SK-N-SH (cell line): ENCODE measurements at regions not wholly inside any gene's neighbourhood (a gene's known extent, or its start where the extent isn't known, plus 50 kb on each side); places are given as distances from the start of the nearest gene placed in this dataset.

Source experiments
- CTCF ChIA-PET: fragments of 300-600, 350-600 bp; formaldehyde crosslinking; extraction: SDS; loops from one replicate; lab custom pipeline; 2021; lab: Yijun Ruan, JAX
- POLR2A ChIA-PET: fragments of 350-600 bp; sonication (Branson Sonifier 250); formaldehyde crosslinking; extraction: SDS; loops from one replicate; lab custom pipeline; 2020; ENCODE audit warnings: antibody characterized with exemption, inconsistent platforms; lab: Yijun Ruan, JAX
- DNase-seq: peaks from one replicate; pipeline ENCODE4 v3.0.0; 2012
- H2AFZ ChIP-seq: fragments of 200-600 bp; sonication (generic); 2 replicates; pipeline ENCODE4 v1.8.1; 2016; ENCODE audit warnings: antibody characterized with exemption, mild to moderate bottlenecking, low read depth
- H3F3A ChIP-seq: fragments of 200-600 bp; sonication (generic); replicated peaks from 2 replicates; pipeline ENCODE3; 2016; ENCODE audit warnings: antibody characterized with exemption, mild to moderate bottlenecking; ENCODE audit not compliant: insufficient read depth
- H3K27ac ChIP-seq, 2 experiments: fragments of 200-500 bp in 1 of 2; fragments of 200-600 bp in 1 of 2; sonication (Bioruptor generic) in 1 of 2; sonication (generic), shearing (Covaris generic) in 1 of 2; 2 replicates each; pipeline versions ENCODE4 v1.5.1 to v1.6.1; 2014 to 2016; ENCODE audit warnings: low read depth in 2 of 2, inconsistent platforms in 1 of 2, low read length in 1 of 2, mild to moderate bottlenecking in 1 of 2, mixed read lengths in 1 of 2
- H3K27me3 ChIP-seq: fragments of 200-600 bp; sonication (generic), shearing (Covaris generic); 2 replicates; pipeline ENCODE4 v1.6.1; 2016; ENCODE audit warnings: mixed run types; ENCODE audit not compliant: insufficient read depth
- H3K36me3 ChIP-seq, 2 experiments: fragments of 200-500 bp in 1 of 2; fragments of 200-600 bp in 1 of 2; sonication (Bioruptor generic) in 1 of 2; sonication (generic) in 1 of 2; replicated peaks in 1 of 2; 2 replicates each; pipeline versions ENCODE3 to v1.5.1; 2014 to 2016; ENCODE audit warnings: low read length in 1 of 2, mild to moderate bottlenecking in 1 of 2; ENCODE audit not compliant: insufficient read depth in 2 of 2, control insufficient read depth in 1 of 2
- H3K4me1 ChIP-seq, 2 experiments: fragments of 200-500 bp in 1 of 2; fragments of 200-600 bp in 1 of 2; sonication (Bioruptor generic) in 1 of 2; sonication (generic), shearing (Covaris generic) in 1 of 2; 2 replicates each; pipeline versions ENCODE4 v1.5.1 to v1.6.1; 2014 to 2016; ENCODE audit warnings: low read depth in 1 of 2, low read length in 1 of 2, mixed run types in 1 of 2; ENCODE audit not compliant: insufficient read depth in 2 of 2, control insufficient read depth in 1 of 2
- H3K4me2 ChIP-seq: fragments of 200-600 bp; sonication (generic), shearing (Covaris generic); 2 replicates; pipeline ENCODE4 v1.6.1; 2017; ENCODE audit warnings: mixed run types
- H3K4me3 ChIP-seq, 2 experiments: fragments of 200-500 bp in 1 of 2; fragments of 200-600 bp in 1 of 2; sonication (Bioruptor generic) in 1 of 2; sonication (generic), shearing (Covaris generic) in 1 of 2; 2 replicates each; pipeline versions ENCODE4 v1.5.1 to v1.8.1; 2014 to 2016; ENCODE audit warnings: low read depth in 2 of 2, inconsistent platforms in 1 of 2, low read length in 1 of 2, mild to moderate bottlenecking in 1 of 2, mixed read lengths in 1 of 2, moderate library complexity in 1 of 2
- H3K79me2 ChIP-seq: fragments of 200-600 bp; sonication (generic); 2 replicates; pipeline ENCODE4 v1.8.1; 2017; ENCODE audit warnings: mild to moderate bottlenecking; ENCODE audit not compliant: insufficient read depth
- H3K9ac ChIP-seq: fragments of 200-600 bp; sonication (generic); 2 replicates; pipeline ENCODE4 v1.6.1; 2017; ENCODE audit warnings: mixed run types
- H3K9me2 ChIP-seq: fragments of 200-600 bp; sonication (generic); 2 replicates; pipeline ENCODE4 v1.6.1; 2017; ENCODE audit warnings: mixed run types
- H3K9me3 ChIP-seq: fragments of 200-600 bp; sonication (generic); 2 replicates; pipeline ENCODE4 v1.6.1; 2017; ENCODE audit warnings: mixed run types, mild to moderate bottlenecking, moderate library complexity
- H4K20me1 ChIP-seq: fragments of 200-600 bp; sonication (generic); 2 replicates; pipeline ENCODE4 v1.6.1; 2017; ENCODE audit warnings: mild to moderate bottlenecking, mixed run types; ENCODE audit not compliant: insufficient read depth
- ELF1 ChIP-seq: IDR thresholded peaks from 2 replicates; pipeline ENCODE4 v1.4.0; 2012
- FOSL2 ChIP-seq: IDR thresholded peaks from 2 replicates; pipeline ENCODE4 v1.4.0; 2012; ENCODE audit warnings: low read depth, mild to moderate bottlenecking, moderate library complexity, borderline replicate concordance
- FOXM1 ChIP-seq: IDR thresholded peaks from 2 replicates; pipeline ENCODE4 v1.4.0; 2012; ENCODE audit warnings: low read depth, mild to moderate bottlenecking
- JUND ChIP-seq: IDR thresholded peaks from 2 replicates; pipeline ENCODE4 v1.4.0; 2012
- MEF2A ChIP-seq: IDR thresholded peaks from 2 replicates; pipeline ENCODE4 v1.4.0; 2012; ENCODE audit warnings: low read depth, borderline replicate concordance
- NRF1 ChIP-seq: IDR thresholded peaks from 2 replicates; pipeline ENCODE4 v1.6.1; 2012; ENCODE audit warnings: low read depth, mild to moderate bottlenecking, low read length
- RCOR1 ChIP-seq: fragments of 150-350 bp; IDR thresholded peaks from 2 replicates; pipeline ENCODE4 v1.6.1; 2017; ENCODE audit warnings: antibody characterized with exemption, low read length
- RXRA ChIP-seq: IDR thresholded peaks from 2 replicates; pipeline ENCODE4 v1.4.0; 2012; ENCODE audit warnings: low read depth, mild to moderate bottlenecking, borderline replicate concordance
- SIN3A ChIP-seq: IDR thresholded peaks from 2 replicates; pipeline ENCODE4 v1.6.1; 2012; ENCODE audit warnings: low read depth, mild to moderate bottlenecking, low read length, moderate library complexity, borderline replicate concordance
- TAF1 ChIP-seq: IDR thresholded peaks from 2 replicates; pipeline ENCODE4 v1.6.1; 2012; ENCODE audit warnings: low read depth, mild to moderate bottlenecking, low read length, moderate library complexity, borderline replicate concordance
- TCF12 ChIP-seq: IDR thresholded peaks from 2 replicates; pipeline ENCODE4 v1.4.0; 2012
- TEAD4 ChIP-seq: IDR thresholded peaks from 2 replicates; pipeline ENCODE4 v1.4.0; 2012; ENCODE audit warnings: mild to moderate bottlenecking, borderline replicate concordance; ENCODE audit not compliant: insufficient read depth
- YY1 ChIP-seq: IDR thresholded peaks from 2 replicates; pipeline ENCODE4 v1.4.0; 2012; ENCODE audit warnings: low read depth, mild to moderate bottlenecking
- WGBS: methylation state at CpG from one replicate; pipeline ENCODE4 v1.1.6; 2017; ENCODE audit warnings: low lambda C conversion rate; 5-methylcytosine and 5-hydroxymethylcytosine counted together
- TF ChIP-seq, protein P1 (sequence below): fragments of 150-350 bp; IDR thresholded peaks from 2 replicates; pipeline ENCODE4 v1.6.1; 2017; ENCODE audit warnings: antibody characterized with exemption, low read length, low read depth, borderline replicate concordance
- TF ChIP-seq, protein P2 (sequence below): IDR thresholded peaks from 2 replicates; pipeline ENCODE4; 2012
- TF ChIP-seq, protein P3 (sequence below): IDR thresholded peaks from 2 replicates; pipeline ENCODE4 v1.4.0; 2012; ENCODE audit warnings: low read depth, borderline replicate concordance
- TF ChIP-seq, protein P4 (sequence below): IDR thresholded peaks from 2 replicates; pipeline ENCODE4 v1.4.0; 2012; ENCODE audit warnings: low read depth

DNA sequence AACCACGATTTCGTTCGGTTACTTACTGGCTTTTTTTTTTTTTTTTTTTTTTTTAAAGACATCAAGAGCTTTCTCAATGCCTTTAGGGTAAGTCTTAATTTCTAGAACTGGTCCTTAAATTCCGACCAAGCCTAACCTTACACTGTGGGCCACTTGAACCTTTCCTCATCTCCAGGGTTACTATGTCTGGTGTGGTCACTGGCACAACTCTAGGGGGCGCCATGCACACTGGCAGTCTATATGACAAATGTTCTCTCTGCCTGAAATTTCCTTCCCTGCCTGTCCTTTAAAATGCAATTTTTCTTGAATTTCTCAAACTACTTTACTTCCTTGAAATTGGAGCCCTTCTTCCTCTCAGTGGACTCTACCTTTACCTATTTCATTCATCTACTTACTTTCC lies 227.4 kb downstream of the KLF5 start:
- Histone ChIP-seq H3K4me3 (no peak overlapping the region), H3K9ac (no peak overlapping the region), H3K9me3 (no peaks in the 10 kb centered on the region), H3K36me3 (no peaks in the 10 kb centered on the region), H3K4me2 (no peak overlapping the region), H3K79me2 (no peaks in the 10 kb centered on the region), H2AFZ (no peak overlapping the region), H3K9me2 (no peaks in the 10 kb centered on the region), H3F3A (no peaks in the 10 kb centered on the region)
- WGBS, result 76% methylated on average over 5 of the region's 5 CpGs
- TF ChIP-seq SIN3A (no peak), TCF12 (no peak), TEAD4 (no peak), FOSL2 (no peak), TAF1 (no peak), ELF1 (no peak), NRF1 (no peak), RCOR1 (no peak), RXRA (no peak), MEF2A (no peak), YY1 (no peak)
- TF ChIP-seq, protein P1, sequence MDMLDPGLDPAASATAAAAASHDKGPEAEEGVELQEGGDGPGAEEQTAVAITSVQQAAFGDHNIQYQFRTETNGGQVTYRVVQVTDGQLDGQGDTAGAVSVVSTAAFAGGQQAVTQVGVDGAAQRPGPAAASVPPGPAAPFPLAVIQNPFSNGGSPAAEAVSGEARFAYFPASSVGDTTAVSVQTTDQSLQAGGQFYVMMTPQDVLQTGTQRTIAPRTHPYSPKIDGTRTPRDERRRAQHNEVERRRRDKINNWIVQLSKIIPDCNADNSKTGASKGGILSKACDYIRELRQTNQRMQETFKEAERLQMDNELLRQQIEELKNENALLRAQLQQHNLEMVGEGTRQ, result no peak
- TF ChIP-seq, protein P2, sequence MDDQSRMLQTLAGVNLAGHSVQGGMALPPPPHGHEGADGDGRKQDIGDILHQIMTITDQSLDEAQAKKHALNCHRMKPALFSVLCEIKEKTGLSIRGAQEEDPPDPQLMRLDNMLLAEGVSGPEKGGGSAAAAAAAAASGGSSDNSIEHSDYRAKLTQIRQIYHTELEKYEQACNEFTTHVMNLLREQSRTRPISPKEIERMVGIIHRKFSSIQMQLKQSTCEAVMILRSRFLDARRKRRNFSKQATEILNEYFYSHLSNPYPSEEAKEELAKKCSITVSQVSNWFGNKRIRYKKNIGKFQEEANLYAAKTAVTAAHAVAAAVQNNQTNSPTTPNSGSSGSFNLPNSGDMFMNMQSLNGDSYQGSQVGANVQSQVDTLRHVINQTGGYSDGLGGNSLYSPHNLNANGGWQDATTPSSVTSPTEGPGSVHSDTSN, result no peak
- TF ChIP-seq, protein P3, sequence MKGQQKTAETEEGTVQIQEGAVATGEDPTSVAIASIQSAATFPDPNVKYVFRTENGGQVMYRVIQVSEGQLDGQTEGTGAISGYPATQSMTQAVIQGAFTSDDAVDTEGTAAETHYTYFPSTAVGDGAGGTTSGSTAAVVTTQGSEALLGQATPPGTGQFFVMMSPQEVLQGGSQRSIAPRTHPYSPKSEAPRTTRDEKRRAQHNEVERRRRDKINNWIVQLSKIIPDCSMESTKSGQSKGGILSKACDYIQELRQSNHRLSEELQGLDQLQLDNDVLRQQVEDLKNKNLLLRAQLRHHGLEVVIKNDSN, result no peak
- TF ChIP-seq, protein P4, sequence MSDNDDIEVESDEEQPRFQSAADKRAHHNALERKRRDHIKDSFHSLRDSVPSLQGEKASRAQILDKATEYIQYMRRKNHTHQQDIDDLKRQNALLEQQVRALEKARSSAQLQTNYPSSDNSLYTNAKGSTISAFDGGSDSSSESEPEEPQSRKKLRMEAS, result no peak
- TF ChIP-seq, all 33 proteins: peak for 0
- DNase-seq, result no peak
- Histone ChIP-seq H3K27ac (no peak overlapping the region), H3K27me3 (no peaks in the 10 kb centered on the region), H3K4me1 (no peaks in the 10 kb centered on the region), H4K20me1 (no peaks in the 10 kb centered on the region)
- POLR2A ChIA-PET, result no interaction called here
- CTCF ChIA-PET, result no interaction called here

DNA sequence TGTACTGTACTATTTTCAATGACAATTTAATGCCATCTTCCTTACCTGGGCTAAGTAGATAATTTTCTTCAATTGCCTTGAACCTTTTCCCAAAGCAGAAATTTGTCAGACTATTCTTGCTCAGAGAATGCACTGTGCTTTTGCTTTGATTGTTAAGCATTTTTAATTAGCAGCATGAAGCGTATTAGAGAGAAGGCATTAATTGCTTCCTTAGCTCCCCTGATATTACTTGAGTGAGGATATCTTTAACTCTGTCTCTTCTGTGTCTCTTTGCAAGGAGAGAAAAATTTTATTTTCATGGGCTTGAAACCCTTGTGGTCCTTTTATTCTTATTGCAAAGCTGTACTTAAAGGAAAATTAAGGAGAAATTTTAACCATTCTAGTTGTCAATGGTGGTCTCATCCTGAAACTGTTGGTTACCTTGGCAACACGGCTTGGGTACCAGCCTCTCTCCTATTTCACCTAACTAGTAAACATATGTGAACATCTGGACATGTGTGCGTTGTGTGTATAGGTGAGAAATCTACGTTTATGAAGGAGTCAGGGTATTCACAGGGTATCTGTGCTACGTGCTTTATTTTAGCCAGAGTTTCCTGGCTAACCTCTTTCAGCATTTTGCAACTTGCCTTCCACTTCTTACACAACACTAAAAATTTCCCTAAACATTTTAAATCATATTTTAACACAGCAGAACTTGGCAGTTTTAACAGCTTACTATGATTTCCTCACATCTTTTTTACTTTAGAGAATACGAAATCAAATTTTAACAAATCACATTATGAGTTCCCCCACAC lies 225.5 kb downstream of the KLF5 start:
- no peak for DNase-seq
- WGBS, result 51% methylated on average over 6 of the region's 6 CpGs
- no peaks in the 10 kb centered on the region for H3K79me2 ChIP-seq
- CTCF ChIA-PET, result no interaction called here
- no peaks in the 10 kb centered on the region for H3K9me2 ChIP-seq
- no peaks in the 10 kb centered on the region for H3K36me3 ChIP-seq
- no peaks in the 10 kb centered on the region for H4K20me1 ChIP-seq
- no peaks in the 10 kb centered on the region for H3K9me3 ChIP-seq
- no peak overlapping the region for H3K4me2 ChIP-seq
- TF ChIP-seq FOXM1 (no peak), YY1 (no peak), JUND (no peak)
- POLR2A ChIA-PET, result no interaction called here
- H3K4me3 ChIP-seq, result no peak overlapping the region
- H3K4me1 ChIP-seq, result no peaks in the 10 kb centered on the region
- no peak overlapping the region for H2AFZ ChIP-seq
- H3F3A ChIP-seq, result no peaks in the 10 kb centered on the region
- no peak overlapping the region for H3K9ac ChIP-seq
- H3K27me3 ChIP-seq, result no peaks in the 10 kb centered on the region
- H3K27ac ChIP-seq, result no peak overlapping the region
